ENCODE measurements at regions not wholly inside any gene's neighbourhood (a gene's known extent, or its start where the extent isn't known, plus 50 kb on each side); places are given as distances from the start of the nearest gene placed in this dataset.

DNA sequence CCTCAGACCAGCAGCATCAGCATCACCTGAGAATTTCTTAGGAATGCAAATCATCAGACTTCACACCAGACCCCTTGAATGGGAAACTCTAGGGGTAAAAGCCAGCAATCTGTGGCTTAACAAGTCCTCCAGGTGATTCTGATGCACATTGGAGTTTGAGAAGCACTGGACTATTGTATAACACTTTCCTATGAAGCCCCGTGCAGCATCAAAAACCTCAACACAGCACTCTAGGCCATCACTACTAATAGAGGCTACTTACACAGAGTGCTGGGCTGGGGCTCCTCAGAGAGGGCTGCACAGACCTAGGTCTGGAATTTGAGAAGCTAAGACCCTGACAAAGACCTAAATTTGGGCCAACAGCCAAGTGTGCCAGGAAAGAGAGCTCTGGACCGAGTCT is 95.7 kb upstream of the ARAP3 start:
- no peak for DNase-seq (ENCODE audit: low read depth)

DNA sequence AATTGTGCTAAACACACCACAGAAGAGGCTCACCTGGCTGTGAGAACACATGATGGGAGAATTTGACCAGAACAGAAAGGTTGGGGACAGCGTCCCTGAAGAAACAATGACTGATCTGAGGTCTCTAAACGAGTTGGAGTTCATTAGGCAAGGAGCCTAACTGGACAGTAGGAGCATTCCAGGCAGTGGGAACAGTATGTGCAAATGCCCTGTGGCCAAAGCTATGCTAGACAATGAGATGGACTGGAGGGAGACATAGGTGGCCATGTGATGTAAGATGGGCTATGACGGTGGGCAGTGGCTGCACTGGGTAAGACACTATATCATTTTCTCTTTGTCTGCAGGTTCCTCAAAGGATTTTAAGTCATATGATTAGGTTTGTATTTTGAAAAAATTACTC is 95.1 kb upstream of the ARAP3 start:
- DNase-seq (ENCODE audit: low read depth), result no peak

DNA sequence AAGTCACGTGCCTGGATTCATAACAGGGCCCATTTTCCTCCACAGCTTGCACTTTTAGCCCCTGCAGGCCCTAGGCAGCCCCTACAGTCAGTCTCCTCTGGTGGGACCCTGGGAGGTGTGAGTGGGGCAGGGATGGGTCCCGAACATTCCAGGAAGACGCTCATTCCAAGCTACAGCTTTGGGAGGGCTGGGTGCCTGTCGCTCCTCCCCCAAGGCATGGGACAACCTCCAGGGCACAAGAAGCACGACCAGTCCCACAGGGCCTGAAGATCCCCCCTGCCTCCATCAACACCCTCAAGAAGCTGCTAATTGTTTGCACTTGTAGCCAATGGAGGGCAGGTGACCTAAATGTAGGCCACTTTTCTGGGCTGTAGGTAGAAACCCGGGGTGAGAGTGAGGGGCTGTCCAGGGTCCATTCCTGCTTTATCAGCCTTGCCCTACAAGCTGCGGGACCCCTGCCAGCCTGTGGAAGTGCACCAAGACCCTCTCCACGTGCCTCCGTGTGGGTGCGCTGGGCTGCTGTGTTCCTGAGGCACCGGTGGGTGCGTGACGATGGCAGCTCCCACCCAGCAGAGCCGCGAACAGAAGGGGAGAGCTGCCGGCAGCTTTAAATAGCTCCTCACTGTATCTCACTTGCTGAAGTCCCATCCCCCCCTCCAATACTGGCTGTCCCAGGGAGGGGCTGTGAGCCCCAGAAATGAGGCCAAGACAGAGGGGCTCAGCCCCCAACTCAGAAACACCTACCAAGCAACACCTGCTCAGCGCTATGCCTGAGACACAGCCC is 91.9 kb upstream of the ARAP3 start:
- no peak for DNase-seq (ENCODE audit: low read depth)

DNA sequence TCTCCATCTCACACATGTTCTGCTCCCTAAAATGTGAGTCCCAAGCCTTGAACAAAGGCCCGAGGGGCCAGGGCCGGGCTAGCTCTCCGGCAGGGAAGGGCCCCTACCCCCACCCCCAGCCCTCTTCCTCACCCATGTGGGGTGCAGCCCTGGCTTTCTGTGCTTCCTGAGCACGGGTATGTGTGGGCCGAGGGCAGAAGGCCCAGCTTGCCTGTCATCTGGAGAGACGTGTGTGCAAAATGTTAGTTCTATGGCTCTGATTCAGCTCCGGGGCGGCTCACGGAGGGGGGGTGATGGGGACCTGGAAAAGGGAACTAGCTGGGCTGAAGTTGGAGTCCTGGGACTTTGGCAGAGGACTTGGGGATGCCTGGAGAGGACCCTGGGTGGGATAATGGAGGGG is 90.3 kb upstream of the ARAP3 start:
- no peak for DNase-seq (ENCODE audit: low read depth)

DNA sequence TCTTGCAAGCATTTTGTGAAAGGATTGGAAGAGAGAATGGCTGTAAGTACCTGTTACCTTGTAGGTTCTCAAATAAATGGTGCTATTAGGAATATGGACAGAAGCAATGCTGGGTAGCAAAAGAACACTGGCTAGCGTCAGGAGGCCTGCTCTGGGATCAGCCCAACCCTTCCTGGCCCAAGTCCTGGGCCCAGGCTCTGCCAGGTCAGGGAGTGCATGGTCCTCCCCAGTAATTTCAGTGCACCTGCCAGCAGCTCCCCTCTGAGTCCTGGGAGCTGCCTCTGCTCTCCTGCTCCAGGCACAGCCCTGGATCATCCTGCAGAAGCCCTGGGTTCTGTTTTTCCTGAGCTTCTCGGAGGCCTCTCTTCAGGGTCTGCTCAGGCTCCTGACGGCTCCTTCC is 89.5 kb upstream of the ARAP3 start:
- no peak for DNase-seq (ENCODE audit: low read depth)

DNA sequence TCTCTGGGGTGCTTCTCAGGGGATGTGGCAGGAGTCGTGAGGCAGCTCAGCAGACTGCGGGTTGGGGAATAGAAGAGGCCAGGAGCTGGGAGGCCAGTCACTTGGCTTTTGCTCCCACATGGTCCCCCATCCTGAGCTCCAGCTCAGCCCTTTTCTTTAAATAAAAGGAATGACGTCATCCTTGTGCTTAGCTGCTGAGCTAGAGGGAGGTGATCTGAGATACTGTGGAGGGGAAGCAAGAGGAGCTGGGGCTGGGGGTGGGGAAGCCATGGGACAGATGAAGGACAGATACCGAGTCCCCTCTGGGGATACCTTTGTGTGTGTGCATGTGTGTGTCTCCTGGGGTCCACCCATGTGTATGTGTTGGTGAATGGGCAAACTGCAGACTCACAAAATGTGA is 89.0 kb upstream of the ARAP3 start:
- DNase-seq (ENCODE audit: low read depth), result no peak

DNA sequence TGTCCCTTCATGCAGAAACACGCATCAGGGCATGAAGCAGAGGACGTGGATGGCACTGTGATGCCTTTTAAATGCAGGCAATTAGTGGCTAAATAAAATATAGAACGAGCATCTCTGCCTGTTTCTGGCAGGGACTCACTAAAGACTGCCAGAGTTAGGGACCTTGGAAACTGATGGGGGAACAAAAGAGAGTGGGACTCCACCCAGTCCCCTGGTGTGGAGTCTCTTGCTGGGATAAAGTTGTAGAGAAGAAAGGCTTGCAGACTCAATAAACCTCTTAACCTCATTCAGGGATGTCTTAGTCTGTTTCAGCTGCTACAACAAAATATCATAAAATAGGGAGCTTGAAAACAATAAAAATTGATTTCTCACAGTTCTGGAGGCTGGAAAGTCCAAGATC is 87.6 kb upstream of the ARAP3 start:
- no peak for DNase-seq (ENCODE audit: low read depth)

DNA sequence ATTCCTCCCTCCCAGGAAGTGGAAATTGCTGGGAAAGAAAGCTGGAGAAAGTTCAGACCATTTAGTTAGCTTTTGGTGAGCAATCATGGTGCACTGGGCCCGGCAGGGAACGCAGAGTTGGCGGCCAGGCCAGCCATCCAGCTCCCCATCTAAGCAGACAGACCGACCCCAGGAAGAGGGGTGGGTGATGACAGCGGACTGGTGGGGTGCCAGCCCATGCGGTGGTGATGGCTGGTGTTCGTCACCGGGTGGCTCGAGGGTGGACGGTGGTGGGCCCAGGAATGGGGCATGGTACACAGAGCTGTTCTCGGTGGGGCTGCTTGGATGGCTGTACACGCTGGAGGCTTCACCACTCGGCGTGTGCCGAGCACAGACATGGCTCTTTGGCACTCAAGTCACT is 85.6 kb upstream of the ARAP3 start:
- DNase-seq (ENCODE audit: low read depth), result no peak

DNA sequence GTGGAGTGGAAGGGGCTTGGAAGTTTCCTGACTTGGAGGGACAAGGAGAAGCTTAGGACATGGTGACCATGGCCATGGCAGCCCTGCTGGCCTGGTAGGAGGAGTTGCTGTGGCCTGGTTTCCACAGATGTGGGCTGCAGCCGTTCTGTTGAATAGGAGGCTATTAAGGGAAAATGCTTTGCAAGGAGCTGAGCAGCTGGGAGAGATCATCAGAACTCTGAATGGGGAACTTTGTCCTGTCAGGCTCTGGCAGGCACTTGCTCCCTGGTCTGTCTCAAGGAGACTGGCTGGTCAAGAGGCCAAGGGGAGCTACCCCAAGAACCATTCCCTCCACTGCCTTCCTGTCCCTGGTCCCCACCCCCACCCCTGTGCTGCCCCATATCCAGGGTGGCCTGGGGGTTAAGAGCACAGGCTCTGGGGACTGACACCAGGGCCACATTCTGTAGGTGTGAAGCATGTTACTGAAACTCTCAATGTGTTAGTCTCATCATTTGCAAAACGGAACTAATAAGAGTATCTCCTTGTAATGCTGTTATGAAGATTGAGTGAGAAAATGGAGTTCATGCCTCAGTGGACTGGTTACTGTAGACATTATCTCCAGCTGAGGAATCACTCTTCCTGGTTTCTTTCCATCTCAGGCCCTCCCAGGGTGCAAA is 84.0 kb upstream of the ARAP3 start:
- DNase-seq (ENCODE audit: low read depth), result no peak

DNA sequence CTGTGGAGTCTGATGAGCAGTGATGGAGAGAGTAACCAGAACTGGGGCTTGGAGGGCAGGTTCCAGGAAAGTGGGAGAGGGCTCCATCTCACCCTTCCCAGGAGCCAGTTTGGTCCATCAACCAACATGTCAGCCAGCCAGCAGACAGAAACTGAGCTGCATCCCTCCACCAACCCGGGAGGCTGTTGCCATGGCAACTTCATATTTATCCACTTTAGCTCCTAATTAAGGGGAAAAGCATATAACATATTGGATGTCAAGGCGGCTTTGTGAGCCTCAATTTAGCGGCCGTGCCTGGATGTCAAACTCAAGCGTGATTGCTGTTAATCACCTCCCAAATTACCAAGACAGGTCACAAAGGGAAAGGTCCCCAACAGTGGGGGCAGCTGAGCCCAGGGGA is 81.5 kb upstream of the ARAP3 start:
- DNase-seq (ENCODE audit: low read depth), result no peak

DNA sequence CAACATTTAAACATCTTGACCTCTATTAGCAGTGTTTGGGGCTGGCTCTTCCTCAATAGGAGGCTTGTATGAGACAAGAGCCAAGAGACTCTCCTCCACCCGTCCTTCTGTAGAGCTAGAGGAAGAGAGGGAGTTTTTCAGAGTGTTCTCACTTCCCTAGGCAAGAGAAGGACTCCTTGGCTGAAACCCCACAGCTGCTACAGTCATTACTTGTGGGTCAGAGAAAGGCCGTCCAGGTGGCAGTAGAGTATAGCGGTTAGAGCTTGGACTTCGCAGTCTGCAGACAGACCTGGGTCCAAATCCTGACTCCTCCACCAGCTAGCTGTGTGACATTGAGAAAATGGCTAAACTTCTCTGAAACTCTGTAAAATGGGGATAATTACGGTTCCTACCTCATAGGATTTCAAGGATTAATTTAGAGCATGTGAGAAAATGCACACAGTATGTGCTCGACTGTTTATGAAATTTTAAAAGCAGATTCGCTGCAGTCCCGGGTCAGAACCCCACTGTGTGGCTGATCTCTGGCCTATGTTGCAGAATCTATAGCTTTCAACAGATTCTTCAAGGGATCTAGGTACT is 80.8 kb upstream of the ARAP3 start:
- DNase-seq (ENCODE audit: low read depth), result no peak

DNA sequence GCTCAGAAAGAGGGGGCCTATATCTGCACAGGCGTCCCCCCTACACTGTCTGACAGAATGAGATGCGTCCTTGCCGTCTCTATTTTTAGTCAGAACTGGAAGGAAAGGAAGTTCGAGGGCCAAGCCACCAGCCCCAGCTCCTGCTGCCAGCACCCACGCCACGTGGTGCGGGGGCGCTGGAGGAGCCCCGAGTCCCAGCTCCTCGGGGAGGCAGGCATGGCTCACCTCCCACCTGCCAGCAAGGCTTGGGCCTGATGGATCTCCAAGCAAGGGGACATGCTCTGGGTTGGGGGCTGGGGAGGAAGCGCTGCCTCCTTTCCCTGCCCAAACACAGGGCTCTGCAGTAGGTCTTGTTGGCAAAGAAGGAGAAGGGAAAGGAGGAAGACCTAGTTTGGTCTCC is 80.3 kb upstream of the ARAP3 start:
- no peak for DNase-seq (ENCODE audit: low read depth)

DNA sequence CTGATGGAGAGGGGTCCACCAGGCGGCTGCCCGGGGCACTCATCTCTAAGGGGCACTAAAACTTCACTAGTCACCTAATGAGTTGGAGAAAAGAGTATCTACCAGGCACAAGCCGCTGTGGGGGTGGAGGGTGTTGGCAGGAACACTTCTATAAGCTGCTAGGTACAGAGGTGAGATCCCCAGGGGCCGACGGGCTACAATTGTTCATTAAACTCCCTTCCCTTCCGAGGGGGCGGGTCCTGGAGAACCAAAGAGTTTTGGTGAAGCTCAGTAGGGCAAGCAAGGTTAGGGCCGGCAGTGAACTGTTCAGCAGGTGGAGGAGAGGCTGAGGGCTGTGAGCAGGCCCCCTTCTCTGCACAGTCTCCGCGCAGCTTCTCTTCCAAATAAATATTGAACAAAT is 78.7 kb upstream of the ARAP3 start:
- DNase-seq (ENCODE audit: low read depth), result no peak

DNA sequence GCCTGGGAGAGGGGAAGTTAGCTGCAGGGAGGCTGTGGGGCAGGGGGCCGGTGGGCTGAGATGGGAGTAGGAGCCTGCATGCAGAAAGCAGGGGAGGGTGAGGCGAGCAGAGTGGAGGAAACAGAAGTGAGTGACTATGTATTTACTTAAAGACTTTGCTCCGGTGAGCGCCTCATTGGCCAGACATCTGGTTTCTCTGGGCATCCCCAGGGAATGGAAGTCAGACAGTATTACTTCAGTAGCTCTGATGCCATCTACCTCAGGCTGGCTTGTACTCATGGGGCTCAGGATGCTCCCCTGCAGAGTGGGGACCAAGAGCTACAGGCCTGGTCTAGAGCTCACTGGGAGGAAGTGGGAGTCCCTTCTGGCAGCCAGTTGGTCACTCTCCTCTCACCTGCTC is 78.2 kb upstream of the ARAP3 start:
- DNase-seq (ENCODE audit: low read depth), result no peak

DNA sequence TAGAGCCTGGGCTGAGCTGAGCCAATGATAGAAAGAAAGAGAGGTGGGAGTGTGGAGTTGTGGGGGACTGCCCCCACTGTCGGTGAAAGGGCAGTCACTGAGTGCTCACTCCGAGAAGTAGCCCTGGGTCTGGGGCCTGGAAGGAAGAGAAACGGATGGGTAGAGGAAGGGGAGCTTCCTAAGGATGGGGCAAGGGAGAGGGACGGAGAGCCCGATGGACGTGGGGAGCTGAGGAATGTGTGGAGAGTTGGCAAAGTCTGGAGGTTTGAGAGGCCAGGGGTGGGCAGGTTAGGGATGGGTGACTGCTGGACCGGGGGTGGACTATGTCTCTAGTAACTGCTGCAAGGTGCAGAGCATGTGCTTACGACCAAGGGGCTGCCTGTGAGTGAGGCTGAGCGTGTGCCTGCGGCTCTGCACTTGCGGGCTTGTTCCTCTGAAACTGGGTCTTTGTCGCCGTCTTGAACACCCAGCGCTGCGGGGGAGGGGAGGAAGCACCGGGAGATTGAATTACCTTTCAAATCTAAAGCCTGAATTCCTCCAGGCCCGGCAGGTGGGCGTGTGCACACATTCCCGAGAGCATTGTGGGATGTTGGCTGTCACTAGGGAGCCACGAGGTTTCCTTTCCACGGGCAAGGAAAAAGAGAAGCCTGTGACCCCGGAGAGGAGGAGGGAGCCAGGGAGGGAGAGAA is 76.4 kb upstream of the ARAP3 start:
- no peak for DNase-seq (ENCODE audit: low read depth)

DNA sequence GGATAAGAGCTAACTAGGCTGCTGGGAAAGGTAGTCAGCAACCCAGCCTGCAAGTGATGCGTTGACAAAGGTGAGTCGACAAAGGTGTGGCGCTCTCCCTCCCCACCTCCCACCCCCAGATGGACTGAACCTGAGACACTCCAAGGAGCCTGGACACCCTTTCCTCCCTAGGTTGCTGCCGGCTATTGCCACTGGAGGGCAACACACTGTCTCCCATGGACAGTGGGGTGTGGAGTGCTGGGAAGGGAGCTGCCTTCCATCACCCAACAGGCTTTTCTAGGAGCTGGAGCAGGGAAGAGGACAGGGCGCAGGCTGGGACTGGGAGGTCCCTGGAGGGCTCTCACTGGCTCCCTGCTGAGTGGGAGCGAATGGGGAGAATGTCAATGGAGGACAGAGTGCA is 75.4 kb upstream of the ARAP3 start:
- no peak for DNase-seq (ENCODE audit: low read depth)

DNA sequence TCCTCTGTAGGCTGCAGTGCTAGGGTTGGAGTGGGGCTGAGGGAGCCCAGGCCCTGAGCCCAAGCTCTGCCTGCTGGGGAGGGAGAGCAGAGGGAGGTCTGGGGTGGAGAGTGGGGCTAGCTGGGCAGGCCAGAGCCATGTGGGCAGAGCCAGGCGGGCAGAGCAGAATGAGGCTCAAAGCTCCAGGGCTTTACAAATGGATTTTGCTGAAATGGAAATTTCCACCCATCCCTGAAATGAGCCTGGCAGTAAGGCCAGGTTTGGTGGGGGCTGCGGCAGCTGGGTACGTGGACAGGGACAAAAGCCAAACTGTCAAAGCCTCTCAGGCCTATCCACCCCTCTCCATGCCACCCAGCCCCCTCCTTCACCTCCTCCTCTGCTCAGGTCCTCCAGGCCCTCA is 74.2 kb upstream of the ARAP3 start:
- DNase-seq (ENCODE audit: low read depth), result no peak

DNA sequence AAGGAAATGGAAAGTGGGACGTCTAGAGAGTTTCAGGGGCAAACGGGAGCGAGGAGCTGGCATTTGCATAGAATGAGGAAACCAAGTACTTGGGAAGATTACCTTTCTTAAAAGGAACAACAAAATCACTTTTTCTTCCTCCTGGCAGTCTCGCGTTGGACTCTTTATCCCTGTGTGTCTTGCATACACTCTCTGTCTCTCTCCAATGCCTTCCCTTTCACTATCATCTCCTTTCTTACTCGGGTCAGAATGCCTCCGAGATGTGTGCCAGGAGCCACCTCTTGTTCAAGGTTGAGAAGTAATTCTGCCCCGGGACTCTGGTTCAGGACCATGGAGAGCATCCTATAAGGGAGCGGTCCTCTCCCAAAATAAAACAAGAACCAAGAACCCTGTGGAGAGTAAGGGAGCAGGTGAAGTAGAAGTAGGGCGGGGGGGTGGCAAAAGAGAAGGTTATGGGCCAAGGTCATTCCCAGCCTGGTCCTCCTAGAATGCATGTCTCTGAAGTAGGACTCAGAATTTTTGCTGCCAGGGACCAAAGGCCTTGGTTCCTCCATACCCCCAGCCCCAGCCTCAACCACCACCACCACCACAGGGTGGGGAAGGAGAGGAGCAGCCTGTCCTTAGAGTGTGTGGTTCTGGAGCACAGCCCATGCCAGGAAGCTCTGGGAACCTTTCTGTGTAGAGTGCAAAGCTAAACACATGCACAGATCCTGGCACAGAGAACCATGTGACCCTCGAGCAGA is 72.1 kb upstream of the ARAP3 start:
- no peak for DNase-seq (ENCODE audit: low read depth)

DNA sequence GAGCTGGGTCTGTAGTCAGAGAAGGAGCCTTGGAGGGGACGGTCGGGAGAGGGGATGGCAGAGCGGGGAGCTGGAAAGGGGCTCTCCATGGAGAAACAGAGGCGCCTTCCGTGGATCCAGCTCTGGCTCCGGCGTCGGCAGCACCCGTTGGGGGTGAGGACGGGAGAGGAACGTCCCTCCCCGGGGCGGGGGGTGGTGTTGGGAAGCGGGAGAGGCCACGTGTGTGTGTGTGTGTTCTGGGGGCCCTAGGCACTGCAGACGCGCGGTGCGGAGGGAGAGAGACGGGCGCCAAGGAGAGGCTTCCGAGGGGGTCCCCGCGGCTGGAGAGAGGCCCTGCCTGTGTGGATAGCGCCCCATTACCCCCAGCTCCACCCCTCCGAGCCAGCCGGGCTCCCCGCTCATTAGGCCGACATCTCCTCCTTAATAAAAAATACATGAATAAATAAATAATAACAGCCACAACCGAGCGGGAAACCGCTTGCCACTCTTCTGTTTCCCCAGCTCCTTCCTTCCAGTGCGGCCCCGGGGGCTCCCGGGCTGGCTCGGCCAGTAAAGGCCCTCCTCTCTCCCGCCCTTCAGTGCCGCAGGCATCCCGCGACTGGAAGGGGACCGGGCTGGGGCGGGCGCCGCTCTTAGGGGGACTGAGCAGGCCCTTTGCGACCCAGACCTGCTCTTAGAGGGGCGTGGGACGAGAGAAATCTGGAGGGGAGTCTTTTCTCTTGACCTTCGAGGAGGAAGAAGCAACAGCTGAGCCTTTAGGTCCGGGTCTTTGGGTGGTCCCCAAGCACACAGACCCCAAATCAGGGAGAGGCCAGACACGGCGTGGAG is 71.3 kb upstream of the ARAP3 start:
- DNase-seq (ENCODE audit: low read depth), result no peak

DNA sequence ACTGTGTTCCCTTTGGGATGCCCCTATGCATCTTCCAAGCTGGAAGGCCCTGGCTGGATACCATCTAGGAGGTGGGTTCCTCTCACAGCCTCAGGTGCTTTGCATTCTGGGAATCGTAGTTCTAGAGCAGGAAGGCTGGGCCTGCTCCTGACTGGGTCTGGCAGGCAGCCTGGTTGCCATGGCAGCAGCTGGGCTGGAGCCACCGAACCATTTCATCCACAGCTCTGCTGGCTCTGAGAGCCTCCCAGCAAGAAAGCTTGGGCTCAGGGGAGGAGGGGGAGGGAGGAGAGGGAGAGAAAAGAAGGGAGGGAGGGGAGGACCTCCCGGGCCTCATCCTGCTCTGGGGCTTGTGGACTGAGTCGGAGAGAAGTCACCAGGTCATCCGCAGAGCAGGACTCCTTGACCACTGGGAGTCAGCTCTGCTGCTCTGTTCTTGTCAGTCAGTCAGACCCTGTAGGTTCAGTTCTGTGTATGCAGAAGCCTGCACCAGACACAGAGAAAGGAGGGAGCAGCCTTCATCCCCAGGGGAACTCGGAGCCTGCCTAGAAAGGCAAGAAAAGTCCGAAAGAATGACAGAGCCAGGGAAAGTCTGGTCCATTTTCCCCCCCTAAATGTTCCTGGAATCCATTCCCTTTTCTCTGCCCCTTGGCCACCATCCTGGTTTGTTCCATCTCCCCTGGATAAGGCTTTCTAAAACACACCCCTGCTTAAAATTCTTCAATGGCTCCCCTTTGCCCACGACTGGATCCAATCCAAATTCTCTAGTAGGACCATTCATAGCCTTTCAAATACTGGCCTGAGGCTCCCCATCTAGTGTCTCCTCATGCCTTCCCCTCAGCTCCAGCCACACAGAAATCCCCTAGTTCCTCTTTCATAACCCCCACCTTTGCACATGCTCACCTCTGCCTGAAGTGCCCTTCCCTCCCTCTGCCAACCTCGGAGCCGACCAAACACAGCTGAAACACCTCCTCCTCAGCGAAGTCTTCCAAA is 65.4 kb upstream of the ARAP3 start:
- DNase-seq (ENCODE audit: low read depth), result no peak

All from HS-27A (cell line).